ENCODE measurements at regions not wholly inside any gene's neighbourhood (a gene's known extent, or its start where the extent isn't known, plus 50 kb on each side); places are given as distances from the start of the nearest gene placed in this dataset.

GRCh38 chr20:60650087-60650486 is 602.0 kb upstream of the CDH4 start:
- H3K27me3 ChIP-seq (ENCODE audit: control insufficient read depth in 2 of 2, insufficient read depth in 1 of 2, low read length in 1 of 2) = no peaks in the 10 kb centered on the region
- DNase-seq (ENCODE audit: low read depth in 6 of 9, low spot score in 9 of 9) = no peak
- H3K4me1 ChIP-seq (ENCODE audit: control insufficient read depth in 2 of 2, insufficient read depth in 2 of 2, low read length in 2 of 2) = no peaks in the 10 kb centered on the region
- H3K27ac ChIP-seq (ENCODE audit: low read depth in 1 of 2, low read length in 1 of 2) = no peak overlapping the region
- H3K4me3 ChIP-seq (ENCODE audit: low read length in 2 of 2) = no peak overlapping the region
- H3K36me3 ChIP-seq (ENCODE audit: control insufficient read depth in 2 of 2, insufficient read depth in 2 of 2, low read length in 1 of 2) = no peaks in the 10 kb centered on the region
- H3K9me3 ChIP-seq (ENCODE audit: control insufficient read depth in 2 of 2, insufficient read depth in 1 of 2, low read length in 1 of 2) = no peaks in the 10 kb centered on the region
- 97% methylated on average over 10 of the region's 10 CpGs for WGBS

- no peak for DNase-seq (ENCODE audit: low read depth in 6 of 9, low spot score in 9 of 9)
- WGBS = 88% methylated on average over 2 of the region's 2 CpGs
- Histone ChIP-seq H3K9me3 (ENCODE audit: control insufficient read depth in 2 of 2, insufficient read depth in 1 of 2, low read length in 1 of 2) (no peaks in the 10 kb centered on the region), H3K27me3 (ENCODE audit: control insufficient read depth in 2 of 2, insufficient read depth in 1 of 2, low read length in 1 of 2) (peaks cover 0 to 3% of the 10 kb centered on the region in 2 donors), H3K4me3 (ENCODE audit: low read length in 2 of 2) (no peak overlapping the region), H3K36me3 (ENCODE audit: control insufficient read depth in 2 of 2, insufficient read depth in 2 of 2, low read length in 1 of 2) (no peaks in the 10 kb centered on the region), H3K4me1 (ENCODE audit: control insufficient read depth in 2 of 2, insufficient read depth in 2 of 2, low read length in 2 of 2) (no peaks in the 10 kb centered on the region), H3K27ac (ENCODE audit: low read depth in 1 of 2, low read length in 1 of 2) (no peak overlapping the region)
These were observed 600.0 kb upstream of the CDH4 start for GRCh38 chr20:60652046-60652445.

GRCh38 chr20:60652615-60653014 is 599.4 kb upstream of the CDH4 start:
- 93% methylated on average over 4 of the region's 4 CpGs for WGBS
- Histone ChIP-seq H3K4me3 (ENCODE audit: low read length in 2 of 2) (no peak overlapping the region), H3K36me3 (ENCODE audit: control insufficient read depth in 2 of 2, insufficient read depth in 2 of 2, low read length in 1 of 2) (no peaks in the 10 kb centered on the region), H3K27me3 (ENCODE audit: control insufficient read depth in 2 of 2, insufficient read depth in 1 of 2, low read length in 1 of 2) (peaks cover 0 to 3% of the 10 kb centered on the region in 2 donors), H3K9me3 (ENCODE audit: control insufficient read depth in 2 of 2, insufficient read depth in 1 of 2, low read length in 1 of 2) (no peaks in the 10 kb centered on the region), H3K4me1 (ENCODE audit: control insufficient read depth in 2 of 2, insufficient read depth in 2 of 2, low read length in 2 of 2) (no peaks in the 10 kb centered on the region), H3K27ac (ENCODE audit: low read depth in 1 of 2, low read length in 1 of 2) (no peak overlapping the region)
- no peak for DNase-seq (ENCODE audit: low read depth in 6 of 9, low spot score in 9 of 9)

- H3K9me3 ChIP-seq (ENCODE audit: control insufficient read depth in 2 of 2, insufficient read depth in 1 of 2, low read length in 1 of 2) = no peaks in the 10 kb centered on the region
- 73% methylated on average over 2 of the region's 2 CpGs for WGBS
- H3K27ac ChIP-seq (ENCODE audit: low read depth in 1 of 2, low read length in 1 of 2) = no peak overlapping the region
- DNase-seq (ENCODE audit: low read depth in 6 of 9, low spot score in 9 of 9) = no peak
- no peaks in the 10 kb centered on the region for H3K36me3 ChIP-seq (ENCODE audit: control insufficient read depth in 2 of 2, insufficient read depth in 2 of 2, low read length in 1 of 2)
- no peaks in the 10 kb centered on the region for H3K4me1 ChIP-seq (ENCODE audit: control insufficient read depth in 2 of 2, insufficient read depth in 2 of 2, low read length in 2 of 2)
- H3K4me3 ChIP-seq (ENCODE audit: low read length in 2 of 2) = no peak overlapping the region
- H3K27me3 ChIP-seq (ENCODE audit: control insufficient read depth in 2 of 2, insufficient read depth in 1 of 2, low read length in 1 of 2) = peaks cover 0 to 5% of the 10 kb centered on the region in 2 donors
These were observed 598.8 kb upstream of the CDH4 start for GRCh38 chr20:60653111-60653845.

GRCh38 chr20:60658681-60659080 is 593.4 kb upstream of the CDH4 start:
- Histone ChIP-seq H3K36me3 (ENCODE audit: control insufficient read depth in 2 of 2, insufficient read depth in 2 of 2, low read length in 1 of 2) (no peaks in the 10 kb centered on the region), H3K27ac (ENCODE audit: low read depth in 1 of 2, low read length in 1 of 2) (no peak overlapping the region), H3K9me3 (ENCODE audit: control insufficient read depth in 2 of 2, insufficient read depth in 1 of 2, low read length in 1 of 2) (no peaks in the 10 kb centered on the region), H3K27me3 (ENCODE audit: control insufficient read depth in 2 of 2, insufficient read depth in 1 of 2, low read length in 1 of 2) (peaks cover 0 to 7% of the 10 kb centered on the region in 2 donors), H3K4me3 (ENCODE audit: low read length in 2 of 2) (no peak overlapping the region), H3K4me1 (ENCODE audit: control insufficient read depth in 2 of 2, insufficient read depth in 2 of 2, low read length in 2 of 2) (no peaks in the 10 kb centered on the region)
- 80% methylated on average over 13 of the region's 13 CpGs for WGBS
- no peak for DNase-seq (ENCODE audit: low read depth in 6 of 9, low spot score in 9 of 9)

- Histone ChIP-seq H3K27me3 (ENCODE audit: control insufficient read depth in 2 of 2, insufficient read depth in 1 of 2, low read length in 1 of 2) (peaks cover 0 to 7% of the 10 kb centered on the region in 2 donors), H3K9me3 (ENCODE audit: control insufficient read depth in 2 of 2, insufficient read depth in 1 of 2, low read length in 1 of 2) (no peaks in the 10 kb centered on the region), H3K36me3 (ENCODE audit: control insufficient read depth in 2 of 2, insufficient read depth in 2 of 2, low read length in 1 of 2) (no peaks in the 10 kb centered on the region), H3K27ac (ENCODE audit: low read depth in 1 of 2, low read length in 1 of 2) (no peak overlapping the region), H3K4me3 (ENCODE audit: low read length in 2 of 2) (no peak overlapping the region), H3K4me1 (ENCODE audit: control insufficient read depth in 2 of 2, insufficient read depth in 2 of 2, low read length in 2 of 2) (no peaks in the 10 kb centered on the region)
- no peak for DNase-seq (ENCODE audit: low read depth in 6 of 9, low spot score in 9 of 9)
- WGBS = 93% methylated on average over 8 of the region's 8 CpGs
These were observed 592.8 kb upstream of the CDH4 start for GRCh38 chr20:60659240-60659639.

- H3K27me3 ChIP-seq (ENCODE audit: control insufficient read depth in 2 of 2, insufficient read depth in 1 of 2, low read length in 1 of 2) = peaks cover 0 to 4% of the 10 kb centered on the region in 2 donors
- 81% methylated on average over 3 of the region's 3 CpGs for WGBS
- H3K4me1 ChIP-seq (ENCODE audit: control insufficient read depth in 2 of 2, insufficient read depth in 2 of 2, low read length in 2 of 2) = no peaks in the 10 kb centered on the region
- no peaks in the 10 kb centered on the region for H3K36me3 ChIP-seq (ENCODE audit: control insufficient read depth in 2 of 2, insufficient read depth in 2 of 2, low read length in 1 of 2)
- no peaks in the 10 kb centered on the region for H3K9me3 ChIP-seq (ENCODE audit: control insufficient read depth in 2 of 2, insufficient read depth in 1 of 2, low read length in 1 of 2)
- H3K27ac ChIP-seq (ENCODE audit: low read depth in 1 of 2, low read length in 1 of 2) = no peak overlapping the region
- H3K4me3 ChIP-seq (ENCODE audit: low read length in 2 of 2) = no peak overlapping the region
- DNase-seq (ENCODE audit: low read depth in 6 of 9, low spot score in 9 of 9) = no peak
These were observed 589.8 kb upstream of the CDH4 start for GRCh38 chr20:60662307-60662706.

GRCh38 chr20:60664106-60664505 is 588.0 kb upstream of the CDH4 start:
- H3K4me3 ChIP-seq (ENCODE audit: low read length in 2 of 2) = no peak overlapping the region

GRCh38 chr20:60667641-60668040 is 584.4 kb upstream of the CDH4 start:
- H3K27ac ChIP-seq (ENCODE audit: low read depth in 1 of 2, low read length in 1 of 2) = no peak overlapping the region
- no peaks in the 10 kb centered on the region for H3K27me3 ChIP-seq (ENCODE audit: control insufficient read depth in 2 of 2, insufficient read depth in 1 of 2, low read length in 1 of 2)
- WGBS = 90% methylated on average over 6 of the region's 6 CpGs
- DNase-seq (ENCODE audit: low read depth in 6 of 9, low spot score in 9 of 9) = no peak
- H3K4me3 ChIP-seq (ENCODE audit: low read length in 2 of 2) = no peak overlapping the region
- no peaks in the 10 kb centered on the region for H3K4me1 ChIP-seq (ENCODE audit: control insufficient read depth in 2 of 2, insufficient read depth in 2 of 2, low read length in 2 of 2)
- H3K9me3 ChIP-seq (ENCODE audit: control insufficient read depth in 2 of 2, insufficient read depth in 1 of 2, low read length in 1 of 2) = no peaks in the 10 kb centered on the region
- no peaks in the 10 kb centered on the region for H3K36me3 ChIP-seq (ENCODE audit: control insufficient read depth in 2 of 2, insufficient read depth in 2 of 2, low read length in 1 of 2)

More at GRCh38 chr20:60664106-60664505, 588.0 kb upstream of the CDH4 start:
- DNase-seq (ENCODE audit: low read depth in 6 of 9, low spot score in 9 of 9) = no peak
- Histone ChIP-seq H3K36me3 (ENCODE audit: control insufficient read depth in 2 of 2, insufficient read depth in 2 of 2, low read length in 1 of 2) (no peaks in the 10 kb centered on the region), H3K27me3 (ENCODE audit: control insufficient read depth in 2 of 2, insufficient read depth in 1 of 2, low read length in 1 of 2) (no peaks in the 10 kb centered on the region), H3K9me3 (ENCODE audit: control insufficient read depth in 2 of 2, insufficient read depth in 1 of 2, low read length in 1 of 2) (no peaks in the 10 kb centered on the region), H3K4me1 (ENCODE audit: control insufficient read depth in 2 of 2, insufficient read depth in 2 of 2, low read length in 2 of 2) (no peaks in the 10 kb centered on the region), H3K27ac (ENCODE audit: low read depth in 1 of 2, low read length in 1 of 2) (no peak overlapping the region)
- WGBS = 94% methylated on average over 5 of the region's 5 CpGs

Data from thymus (tissue), 11 donors.